Fibroblast of the aortic adventitia (primary cell): ENCODE measurements at regions not wholly inside any gene's neighbourhood (a gene's known extent, or its start where the extent isn't known, plus 50 kb on each side); places are given as distances from the start of the nearest gene placed in this dataset.

Experiments
- DNase-seq: peaks from one replicate; pipeline ENCODE4 v3.0.0-alpha.2; 2010; ENCODE audit warnings: low read depth
- H3K4me3 ChIP-seq: 2 replicates; pipeline ENCODE4 v1.5.1; 2011; ENCODE audit warnings: low read depth, mild to moderate bottlenecking, control low read depth, low read length, moderate library complexity
- TF ChIP-seq, protein P1 (sequence below): IDR thresholded peaks from 2 replicates; pipeline ENCODE4 v1.5.1; 2011; ENCODE audit warnings: mild to moderate bottlenecking, low read length, control low read depth, inconsistent platforms; ENCODE audit not compliant: insufficient read depth

GRCh38 chr7:26593896-26594295 is 270.5 kb downstream of the SKAP2 start:
- TF ChIP-seq, protein P1, sequence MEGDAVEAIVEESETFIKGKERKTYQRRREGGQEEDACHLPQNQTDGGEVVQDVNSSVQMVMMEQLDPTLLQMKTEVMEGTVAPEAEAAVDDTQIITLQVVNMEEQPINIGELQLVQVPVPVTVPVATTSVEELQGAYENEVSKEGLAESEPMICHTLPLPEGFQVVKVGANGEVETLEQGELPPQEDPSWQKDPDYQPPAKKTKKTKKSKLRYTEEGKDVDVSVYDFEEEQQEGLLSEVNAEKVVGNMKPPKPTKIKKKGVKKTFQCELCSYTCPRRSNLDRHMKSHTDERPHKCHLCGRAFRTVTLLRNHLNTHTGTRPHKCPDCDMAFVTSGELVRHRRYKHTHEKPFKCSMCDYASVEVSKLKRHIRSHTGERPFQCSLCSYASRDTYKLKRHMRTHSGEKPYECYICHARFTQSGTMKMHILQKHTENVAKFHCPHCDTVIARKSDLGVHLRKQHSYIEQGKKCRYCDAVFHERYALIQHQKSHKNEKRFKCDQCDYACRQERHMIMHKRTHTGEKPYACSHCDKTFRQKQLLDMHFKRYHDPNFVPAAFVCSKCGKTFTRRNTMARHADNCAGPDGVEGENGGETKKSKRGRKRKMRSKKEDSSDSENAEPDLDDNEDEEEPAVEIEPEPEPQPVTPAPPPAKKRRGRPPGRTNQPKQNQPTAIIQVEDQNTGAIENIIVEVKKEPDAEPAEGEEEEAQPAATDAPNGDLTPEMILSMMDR = no peak
- DNase-seq = no peak
- H3K4me3 ChIP-seq = no peak overlapping the region

GRCh38 chr7:26594553-26594952 is 269.8 kb downstream of the SKAP2 start:
- TF ChIP-seq, protein P1 = no peak
- DNase-seq = no peak

DNA sequence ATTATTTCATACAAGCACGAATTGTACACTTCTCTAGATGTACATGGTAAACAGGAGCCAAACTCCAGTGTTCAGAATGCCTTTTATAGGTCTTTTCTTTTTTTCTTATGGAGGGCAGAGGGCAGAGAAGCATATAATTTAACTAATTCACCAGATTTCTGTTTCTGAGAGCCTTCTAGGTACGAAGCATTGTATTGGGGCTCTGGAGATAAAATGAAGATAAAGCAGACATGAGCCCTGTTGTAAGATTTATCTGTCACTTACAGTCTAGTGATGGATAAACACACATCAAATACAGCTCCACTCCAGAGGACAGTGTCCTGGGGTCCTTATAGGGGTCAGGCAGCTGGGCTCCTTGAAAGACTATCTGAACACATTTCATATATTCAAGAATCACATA is 265.5 kb downstream of the SKAP2 start:
- TF ChIP-seq, protein P1 = no peak
- no peak overlapping the region for H3K4me3 ChIP-seq
- DNase-seq = no peak

More at GRCh38 chr7:26594553-26594952, 269.8 kb downstream of the SKAP2 start:
- H3K4me3 ChIP-seq = no peak overlapping the region

- TF ChIP-seq, protein P1 = no peak
Observed at GRCh38 chr7:26599982-26600381, 264.4 kb downstream of the SKAP2 start.

GRCh38 chr7:26600411-26600810 is 264.0 kb downstream of the SKAP2 start:
- DNase-seq = no peak
- no peak overlapping the region for H3K4me3 ChIP-seq
- TF ChIP-seq, protein P1 = no peak

More at GRCh38 chr7:26599982-26600381, 264.4 kb downstream of the SKAP2 start:
- H3K4me3 ChIP-seq = no peak overlapping the region
- no peak for DNase-seq

GRCh38 chr7:26603631-26604030 is 260.8 kb downstream of the SKAP2 start:
- no peak overlapping the region for H3K4me3 ChIP-seq
- TF ChIP-seq, protein P1 = no peak
- no peak for DNase-seq

- H3K4me3 ChIP-seq = no peak overlapping the region
- DNase-seq = no peak
- TF ChIP-seq, protein P1 = no peak
Observed at GRCh38 chr7:26608402-26608801, 256.0 kb downstream of the SKAP2 start.
